OCI-LY3 (cell line): ENCODE measurements at regions not wholly inside any gene's neighbourhood (a gene's known extent, or its start where the extent isn't known, plus 50 kb on each side); places are given as distances from the start of the nearest gene placed in this dataset.

Source experiments
- H2AFZ ChIP-seq: fragments of 200-600, 300-600 bp; shearing (Covaris generic); 2 replicates; pipeline ENCODE4 v1.6.0; 2014; ENCODE audit warnings: antibody characterized with exemption, low read depth, low read length
- H3K27ac ChIP-seq: fragments of 200-600, 300-600 bp; sonication (generic); 2 replicates; pipeline ENCODE4 v1.5.1; 2014; ENCODE audit warnings: mild to moderate bottlenecking, low read length, moderate library complexity, mixed read lengths
- H3K27me3 ChIP-seq: fragments of 200-600, 300-600 bp; sonication (generic); 2 replicates; pipeline ENCODE4 v1.6.1; 2014; ENCODE audit warnings: low read depth, low read length, mixed read lengths
- H3K36me3 ChIP-seq: fragments of 200-600, 300-600 bp; sonication (generic); replicated peaks from 2 replicates; pipeline ENCODE3; 2014; ENCODE audit warnings: low read depth, low read length, mixed read lengths
- H3K4me1 ChIP-seq: fragments of 300-600, 200-600 bp; sonication (generic); 2 replicates; pipeline ENCODE4 v1.6.1; 2014; ENCODE audit warnings: low read length, mixed read lengths
- H3K4me2 ChIP-seq: fragments of 200-600, 300-600 bp; sonication (generic); 2 replicates; pipeline ENCODE4 v1.6.1; 2014; ENCODE audit warnings: low read length, mixed read lengths
- H3K4me3 ChIP-seq: fragments of 300-600, 200-600 bp; sonication (generic); 2 replicates; pipeline ENCODE4 v1.5.1; 2014; ENCODE audit warnings: antibody characterized with exemption, mild to moderate bottlenecking, low read length, moderate library complexity
- H3K79me2 ChIP-seq: fragments of 300-600, 200-600 bp; shearing (Covaris generic); 2 replicates; pipeline ENCODE4 v1.6.1; 2014; ENCODE audit warnings: mild to moderate bottlenecking, low read length, mixed read lengths
- H3K9ac ChIP-seq: fragments of 300-600, 200-600 bp; shearing (Covaris generic); 2 replicates; pipeline ENCODE4 v1.6.0; 2014; ENCODE audit warnings: mild to moderate bottlenecking, low read length, moderate library complexity
- H3K9me3 ChIP-seq: fragments of 200-600, 300-600 bp; shearing (Covaris generic); 2 replicates; pipeline ENCODE4 v1.6.1; 2014; ENCODE audit warnings: low read length, mixed read lengths; ENCODE audit not compliant: insufficient read depth
- H4K20me1 ChIP-seq: fragments of 200-600, 300-600 bp; sonication (generic); 2 replicates; pipeline ENCODE4 v1.6.1; 2016; ENCODE audit warnings: low read length, mixed read lengths; ENCODE audit not compliant: insufficient read depth
- EZH2phosphoT487 ChIP-seq: fragments of 200-600 bp; shearing (Covaris generic); IDR thresholded peaks from 2 replicates; pipeline ENCODE4 v1.6.1; 2018; ENCODE audit warnings: antibody characterized with exemption, mixed run types, low read depth
- TF ChIP-seq, protein P1 (sequence below): fragments of 200-600, 300-600 bp; sonication (generic); IDR thresholded peaks from 2 replicates; pipeline ENCODE4 v1.5.1; 2014; ENCODE audit warnings: antibody characterized with exemption, low read length, low read depth

DNA sequence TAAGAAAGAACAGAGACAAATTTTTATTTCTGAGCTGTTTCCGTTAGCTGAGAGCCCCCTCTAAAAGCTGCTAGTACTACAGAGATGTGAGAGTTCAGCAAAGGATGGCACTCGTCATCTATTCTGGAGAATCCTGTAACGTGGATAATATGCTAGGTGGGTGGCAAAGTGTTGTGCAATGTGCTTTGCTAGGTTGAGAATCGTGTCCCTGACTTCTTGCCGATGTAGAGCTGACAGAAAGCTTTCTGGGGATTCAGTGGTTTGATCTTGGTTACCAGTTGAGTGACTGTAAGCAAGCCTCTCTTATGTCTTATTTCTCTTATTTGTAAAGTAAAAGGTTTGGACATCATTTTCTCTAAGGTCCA, 298.3 kb upstream of the ACTBL2 start:
- H4K20me1 ChIP-seq: no peaks in the 10 kb centered on the region
- H2AFZ ChIP-seq: no peak overlapping the region

DNA sequence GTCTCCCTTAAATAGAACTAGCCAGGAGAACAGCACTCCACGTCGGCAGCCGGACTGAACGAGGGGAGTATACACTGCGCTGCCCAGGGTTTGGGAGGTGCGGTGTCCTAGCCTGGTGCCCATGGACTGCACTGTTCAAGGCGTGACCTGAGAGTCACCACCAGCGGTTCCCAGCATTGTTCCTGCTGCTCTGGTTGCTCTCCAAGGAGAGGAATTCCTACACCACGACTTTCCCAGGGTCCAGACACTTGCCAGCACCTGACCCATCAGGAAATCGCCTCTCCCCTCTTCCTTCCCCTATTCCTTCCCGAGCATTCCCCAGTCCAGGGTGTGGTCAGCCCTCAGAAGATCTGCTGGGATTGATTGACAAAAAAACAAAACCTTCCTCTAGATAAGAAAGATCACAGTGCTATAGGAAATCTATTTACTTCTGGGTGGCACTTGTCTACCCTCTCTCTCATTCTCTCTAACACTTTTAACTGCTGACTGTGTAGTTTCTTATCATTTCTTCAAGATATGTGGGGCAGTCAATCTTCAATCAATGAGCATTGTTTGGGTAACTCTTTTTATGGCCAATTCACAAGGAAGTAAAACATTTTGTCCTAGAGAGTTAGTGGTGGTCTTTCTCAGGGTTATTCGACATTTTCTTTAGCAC, 297.8 kb upstream of the ACTBL2 start:
- Histone ChIP-seq H3K9ac (no peak overlapping the region), H3K4me3 (no peak overlapping the region), H3K4me1 (no peaks in the 10 kb centered on the region), H3K4me2 (no peak overlapping the region), H2AFZ (no peak overlapping the region), H3K27ac (no peak overlapping the region), H4K20me1 (no peaks in the 10 kb centered on the region), H3K36me3 (no peaks in the 10 kb centered on the region), H3K79me2 (no peaks in the 10 kb centered on the region), H3K27me3 (no peaks in the 10 kb centered on the region), H3K9me3 (no peaks in the 10 kb centered on the region)
- TF ChIP-seq, protein P1, sequence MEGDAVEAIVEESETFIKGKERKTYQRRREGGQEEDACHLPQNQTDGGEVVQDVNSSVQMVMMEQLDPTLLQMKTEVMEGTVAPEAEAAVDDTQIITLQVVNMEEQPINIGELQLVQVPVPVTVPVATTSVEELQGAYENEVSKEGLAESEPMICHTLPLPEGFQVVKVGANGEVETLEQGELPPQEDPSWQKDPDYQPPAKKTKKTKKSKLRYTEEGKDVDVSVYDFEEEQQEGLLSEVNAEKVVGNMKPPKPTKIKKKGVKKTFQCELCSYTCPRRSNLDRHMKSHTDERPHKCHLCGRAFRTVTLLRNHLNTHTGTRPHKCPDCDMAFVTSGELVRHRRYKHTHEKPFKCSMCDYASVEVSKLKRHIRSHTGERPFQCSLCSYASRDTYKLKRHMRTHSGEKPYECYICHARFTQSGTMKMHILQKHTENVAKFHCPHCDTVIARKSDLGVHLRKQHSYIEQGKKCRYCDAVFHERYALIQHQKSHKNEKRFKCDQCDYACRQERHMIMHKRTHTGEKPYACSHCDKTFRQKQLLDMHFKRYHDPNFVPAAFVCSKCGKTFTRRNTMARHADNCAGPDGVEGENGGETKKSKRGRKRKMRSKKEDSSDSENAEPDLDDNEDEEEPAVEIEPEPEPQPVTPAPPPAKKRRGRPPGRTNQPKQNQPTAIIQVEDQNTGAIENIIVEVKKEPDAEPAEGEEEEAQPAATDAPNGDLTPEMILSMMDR: no peak
- TF ChIP-seq EZH2phosphoT487: no peak

More for the DNA sequence above, 298.3 kb upstream of the ACTBL2 start:
- no peaks in the 10 kb centered on the region for H3K4me1 ChIP-seq
- no peaks in the 10 kb centered on the region for H3K27me3 ChIP-seq
- no peaks in the 10 kb centered on the region for H3K36me3 ChIP-seq
- no peak overlapping the region for H3K4me2 ChIP-seq
- no peaks in the 10 kb centered on the region for H3K79me2 ChIP-seq
- no peak overlapping the region for H3K27ac ChIP-seq
- no peaks in the 10 kb centered on the region for H3K9me3 ChIP-seq
- no peak for TF ChIP-seq EZH2phosphoT487
- TF ChIP-seq, protein P1: no peak
- H3K4me3 ChIP-seq: no peak overlapping the region
- no peak overlapping the region for H3K9ac ChIP-seq

DNA sequence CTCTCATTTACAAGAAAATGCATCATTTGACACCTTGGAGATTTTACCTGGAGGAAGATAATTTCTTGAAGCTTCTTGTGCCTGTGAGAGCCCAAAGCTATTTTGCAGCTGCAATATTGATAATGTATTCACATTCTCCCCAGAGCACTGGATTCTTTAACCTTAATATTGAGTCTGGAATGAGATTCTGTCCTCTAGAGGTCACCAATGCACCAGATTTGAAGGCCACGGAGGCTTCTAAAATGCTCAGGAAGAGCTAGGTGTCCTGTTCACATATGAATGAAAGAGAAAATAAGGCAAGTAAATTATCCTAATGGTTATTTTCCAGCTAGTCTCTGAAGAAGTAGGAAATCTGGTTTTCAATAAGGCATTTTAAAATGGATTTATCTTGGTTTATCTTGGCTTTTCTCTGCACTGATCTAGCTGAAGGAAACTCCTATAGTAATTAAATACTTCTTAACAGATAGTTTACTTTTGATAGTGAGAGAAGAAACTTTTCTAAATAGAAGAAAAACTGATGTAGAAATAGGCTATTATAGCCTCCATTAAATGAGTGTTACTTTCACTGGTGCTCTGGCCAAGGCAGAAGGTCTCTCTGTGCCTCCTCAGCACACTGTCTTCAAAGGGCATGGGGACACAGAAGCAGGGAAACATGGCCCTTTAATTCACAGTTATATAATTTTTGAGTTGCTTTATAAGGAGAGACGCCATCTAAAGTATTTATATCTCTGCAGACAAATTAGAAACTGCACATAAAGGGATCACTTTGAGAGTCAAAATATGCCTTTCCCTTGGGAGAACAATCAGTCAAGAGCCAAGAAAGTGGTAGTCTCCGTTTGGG, 297.0 kb upstream of the ACTBL2 start:
- Histone ChIP-seq H4K20me1 (no peaks in the 10 kb centered on the region), H3K4me2 (no peak overlapping the region), H3K4me1 (no peaks in the 10 kb centered on the region), H3K9ac (no peak overlapping the region), H3K27ac (no peak overlapping the region), H3K9me3 (no peaks in the 10 kb centered on the region), H2AFZ (no peak overlapping the region), H3K27me3 (no peaks in the 10 kb centered on the region), H3K4me3 (no peak overlapping the region), H3K36me3 (no peaks in the 10 kb centered on the region), H3K79me2 (no peaks in the 10 kb centered on the region)
- TF ChIP-seq, protein P1: peak; percentile 47
- TF ChIP-seq EZH2phosphoT487: no peak

DNA sequence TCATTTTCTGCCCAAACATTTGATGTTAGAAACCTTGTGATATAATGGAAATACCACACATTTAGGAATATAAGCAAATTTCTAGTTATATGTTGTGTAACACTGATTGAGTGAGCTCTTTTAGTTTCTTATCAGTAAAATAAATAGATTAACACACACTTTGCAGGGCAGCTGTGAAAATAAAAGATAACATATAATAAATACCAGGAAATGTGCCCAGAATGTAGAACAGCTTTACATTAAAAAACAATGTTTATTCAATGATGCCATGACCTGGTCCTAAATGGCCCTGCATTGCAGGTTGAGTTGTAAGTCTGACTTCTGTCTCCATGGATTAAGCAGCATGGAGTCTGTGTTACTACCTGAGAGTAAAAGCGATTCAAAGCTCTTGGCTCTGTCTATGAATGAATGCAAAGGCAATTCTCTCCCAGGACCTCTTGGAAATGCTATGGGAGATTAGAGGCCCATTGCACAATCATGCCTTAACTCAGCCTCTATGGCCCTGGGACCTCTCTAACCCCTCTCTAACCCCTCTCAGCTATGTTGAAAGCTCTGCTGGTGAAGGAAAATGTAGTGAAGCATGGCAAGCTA, 296.0 kb upstream of the ACTBL2 start:
- Histone ChIP-seq H3K9ac (no peak overlapping the region), H3K9me3 (no peaks in the 10 kb centered on the region), H3K4me1 (no peaks in the 10 kb centered on the region), H3K79me2 (no peaks in the 10 kb centered on the region), H4K20me1 (no peaks in the 10 kb centered on the region), H3K4me2 (no peak overlapping the region), H3K36me3 (no peaks in the 10 kb centered on the region), H3K4me3 (no peak overlapping the region), H3K27ac (no peak overlapping the region), H3K27me3 (no peaks in the 10 kb centered on the region), H2AFZ (no peak overlapping the region)
- TF ChIP-seq, protein P1: no peak
- no peak for TF ChIP-seq EZH2phosphoT487
